ENCODE measurements at regions not wholly inside any gene's neighbourhood (a gene's known extent, or its start where the extent isn't known, plus 50 kb on each side); places are given as distances from the start of the nearest gene placed in this dataset.

GRCh38 chr5:130386155-130386554, 481.9 kb downstream of the CHSY3 start:
- intact Hi-C loops (cut with DNase I; ENCODE audit: low total_unique reads), result no loop called here
- Histone ChIP-seq H3K9me3 (no peaks in the 10 kb centered on the region), H3K4me3 (no peak overlapping the region), H3K27ac (no peak overlapping the region), H3K4me1 (no peaks in the 10 kb centered on the region), H3K27me3 (no peaks in the 10 kb centered on the region), H3K36me3 (no peaks in the 10 kb centered on the region)
- no peak for DNase-seq
- TF ChIP-seq POLR2A (IDR thresholded peaks at IDR 0.05) (no peak), CTCF (IDR thresholded peaks at IDR 0.05) (no peak)

GRCh38 chr5:130385656-130386055, 481.4 kb downstream of the CHSY3 start:
- intact Hi-C loops (cut with DNase I; ENCODE audit: low total_unique reads), result no loop called here
- H3K4me1 ChIP-seq, result no peaks in the 10 kb centered on the region
- H3K9me3 ChIP-seq, result no peaks in the 10 kb centered on the region
- no peak for DNase-seq
- H3K36me3 ChIP-seq, result no peaks in the 10 kb centered on the region
- TF ChIP-seq CTCF (IDR thresholded peaks at IDR 0.05) (no peak), POLR2A (IDR thresholded peaks at IDR 0.05) (no peak)
- H3K27ac ChIP-seq, result no peak overlapping the region
- no peaks in the 10 kb centered on the region for H3K27me3 ChIP-seq
- H3K4me3 ChIP-seq, result no peak overlapping the region

- no peaks in the 10 kb centered on the region for H3K27me3 ChIP-seq
- DNase-seq, result no peak
- H3K4me1 ChIP-seq, result no peaks in the 10 kb centered on the region
- H3K36me3 ChIP-seq, result no peaks in the 10 kb centered on the region
- H3K27ac ChIP-seq, result no peak overlapping the region
- intact Hi-C loops (cut with DNase I; ENCODE audit: low total_unique reads), result no loop called here
- no peak overlapping the region for H3K4me3 ChIP-seq
- no peaks in the 10 kb centered on the region for H3K9me3 ChIP-seq
- TF ChIP-seq CTCF (IDR thresholded peaks at IDR 0.05) (no peak), POLR2A (IDR thresholded peaks at IDR 0.05) (no peak)
Measured at GRCh38 chr5:130365956-130366355, 461.7 kb downstream of the CHSY3 start.

GRCh38 chr5:130350131-130350530, 445.9 kb downstream of the CHSY3 start:
- no peak overlapping the region for H3K27ac ChIP-seq
- peaks cover 0 to 2% of the 10 kb centered on the region in 2 donors for H3K9me3 ChIP-seq
- no peaks in the 10 kb centered on the region for H3K4me1 ChIP-seq
- no peak overlapping the region for H3K4me3 ChIP-seq
- no peak for DNase-seq
- no peaks in the 10 kb centered on the region for H3K36me3 ChIP-seq
- TF ChIP-seq POLR2A (IDR thresholded peaks at IDR 0.05), result no peak
- TF ChIP-seq CTCF (IDR thresholded peaks at IDR 0.05), result no peak
- intact Hi-C loops (cut with DNase I; ENCODE audit: low total_unique reads), result no loop called here
- no peaks in the 10 kb centered on the region for H3K27me3 ChIP-seq

GRCh38 chr5:130337179-130337888, 433.1 kb downstream of the CHSY3 start:
- Histone ChIP-seq H3K27me3 (no peaks in the 10 kb centered on the region), H3K4me3 (no peak overlapping the region), H3K36me3 (no peaks in the 10 kb centered on the region), H3K9me3 (no peaks in the 10 kb centered on the region), H3K27ac (peak overlapping the region in 1 of 2 donors; percentile 16), H3K4me1 (no peaks in the 10 kb centered on the region)
- no peak for DNase-seq
- TF ChIP-seq CTCF (IDR thresholded peaks at IDR 0.05) (no peak), POLR2A (IDR thresholded peaks at IDR 0.05) (no peak)
- intact Hi-C loops (cut with DNase I; ENCODE audit: low total_unique reads), result no loop called here

Measured in uterus (tissue), 3 donors.